ENCODE measurements at regions not wholly inside any gene's neighbourhood (a gene's known extent, or its start where the extent isn't known, plus 50 kb on each side); places are given as distances from the start of the nearest gene placed in this dataset.
"Not testable (repeated sequence)": the region's sequence is repeated elsewhere in the genome, so short reads cannot be mapped to it uniquely, and the experiment has no call there.

DNA sequence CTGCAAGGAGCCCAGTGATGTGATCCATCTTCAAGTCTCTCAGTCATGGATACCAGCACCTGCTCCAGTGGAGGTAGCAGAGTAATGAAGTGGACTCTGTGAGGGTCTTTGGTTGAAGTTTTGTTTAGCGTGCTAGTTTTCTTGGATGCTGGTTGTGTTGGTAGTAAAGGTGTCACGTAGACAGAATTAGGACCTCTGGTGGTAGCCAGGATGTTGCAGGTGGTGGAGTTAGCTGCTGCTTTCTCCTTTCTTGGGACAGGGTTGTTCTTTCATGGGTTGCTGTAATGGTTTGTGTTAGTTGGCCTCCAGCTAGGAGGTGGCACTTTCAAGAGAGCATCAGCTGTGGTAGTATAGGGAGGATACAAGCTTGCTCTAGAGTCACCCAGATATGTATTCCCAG is 125.2 kb downstream of the ANXA2 start:
- no peak for DNase-seq

DNA sequence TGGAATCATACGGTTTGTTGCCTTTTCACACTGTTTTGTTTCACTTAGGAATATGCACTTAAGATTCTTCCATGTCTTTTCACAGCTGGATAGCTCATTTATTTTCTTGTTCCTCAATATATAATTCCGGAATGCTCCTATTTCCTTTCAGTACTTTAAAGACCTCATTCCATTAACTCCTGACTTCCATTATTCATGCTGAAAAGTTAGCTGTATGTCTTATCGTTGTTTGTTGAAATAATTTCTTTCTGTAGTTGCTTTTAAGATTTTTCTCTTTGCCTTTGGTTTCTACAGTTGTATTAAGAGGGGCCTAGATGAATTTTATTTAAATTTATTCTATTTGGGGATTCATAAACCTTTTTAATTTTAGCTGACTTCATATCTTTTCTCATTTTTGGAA is 122.2 kb downstream of the ANXA2 start:
- no peak for DNase-seq

DNA sequence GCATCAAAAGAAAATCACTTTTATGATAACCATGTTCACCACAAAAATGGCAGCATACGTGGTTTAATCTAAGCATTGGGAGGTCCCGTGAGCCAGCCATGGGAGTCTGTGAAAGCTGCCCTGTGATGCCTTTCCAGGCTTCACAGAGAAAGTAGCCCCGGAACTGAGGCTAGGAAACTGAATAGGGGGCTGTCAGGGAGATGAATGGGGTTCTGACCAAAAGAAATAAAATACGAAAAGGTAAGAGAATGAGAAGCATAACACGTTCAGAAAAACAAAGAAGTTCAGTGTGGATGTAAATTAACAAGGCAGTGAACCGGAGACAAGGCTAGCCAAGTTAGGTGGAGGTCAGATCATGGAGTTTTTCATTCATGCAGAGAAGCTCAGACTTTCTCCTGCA is 118.9 kb downstream of the ANXA2 start:
- no peak for DNase-seq

DNA sequence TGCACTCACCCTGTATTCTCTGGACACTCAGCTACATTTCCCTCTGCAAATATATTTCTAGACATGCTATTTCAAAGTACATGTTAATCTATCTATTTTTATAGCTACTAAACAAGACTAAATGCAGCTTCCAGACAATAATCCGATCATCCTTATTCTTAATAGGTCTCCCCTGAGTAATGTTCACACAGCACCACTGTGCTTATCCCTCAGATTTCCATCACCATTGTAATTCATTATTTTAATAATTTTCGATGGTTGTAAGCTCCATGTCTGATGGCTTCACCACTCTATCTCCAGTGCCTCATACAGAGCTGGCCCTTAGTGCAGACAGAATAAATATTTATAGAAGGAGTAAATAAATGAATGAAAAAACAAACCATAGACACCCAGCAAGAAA is 117.5 kb downstream of the ANXA2 start:
- DNase-seq: no peak

DNA sequence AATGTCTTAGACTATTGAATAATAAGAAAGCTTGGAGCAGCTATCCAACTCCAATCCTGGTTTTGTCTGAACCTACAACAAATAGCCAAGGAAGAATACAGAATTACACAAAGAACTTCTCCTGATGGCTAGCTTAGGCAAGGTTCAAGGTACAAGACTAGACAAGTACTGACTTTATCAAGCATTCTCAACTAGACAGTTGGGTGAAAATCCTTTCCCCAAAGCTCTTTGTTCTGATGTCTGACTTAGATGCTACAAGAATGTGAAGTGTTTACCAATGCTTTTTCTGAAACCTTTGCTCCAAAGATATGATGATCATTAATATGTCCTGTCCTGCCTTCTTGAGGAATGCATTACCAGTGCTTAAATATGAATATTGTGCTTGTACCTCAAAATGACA is 113.8 kb downstream of the ANXA2 start:
- DNase-seq: no peak

DNA sequence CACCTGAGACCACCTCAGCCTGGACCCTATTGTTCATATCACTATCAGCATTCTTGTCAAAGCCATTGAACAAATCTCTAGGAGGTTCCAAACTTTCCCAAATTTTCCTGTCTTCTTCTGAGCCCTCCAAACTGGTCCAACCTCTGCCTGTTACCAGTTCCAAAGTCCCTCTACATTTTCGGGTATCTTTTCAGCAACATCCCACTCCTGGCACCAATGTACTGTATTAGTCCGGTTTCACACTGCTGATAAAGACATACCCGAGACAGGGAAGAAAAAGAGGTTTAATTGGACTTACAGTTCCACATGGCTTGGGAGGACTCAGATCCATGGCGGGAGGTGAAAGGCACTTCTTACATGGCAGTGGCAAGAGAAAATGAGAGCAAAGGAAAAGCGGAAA is 101.9 kb downstream of the ANXA2 start:
- not testable (repeated sequence) for DNase-seq

DNA sequence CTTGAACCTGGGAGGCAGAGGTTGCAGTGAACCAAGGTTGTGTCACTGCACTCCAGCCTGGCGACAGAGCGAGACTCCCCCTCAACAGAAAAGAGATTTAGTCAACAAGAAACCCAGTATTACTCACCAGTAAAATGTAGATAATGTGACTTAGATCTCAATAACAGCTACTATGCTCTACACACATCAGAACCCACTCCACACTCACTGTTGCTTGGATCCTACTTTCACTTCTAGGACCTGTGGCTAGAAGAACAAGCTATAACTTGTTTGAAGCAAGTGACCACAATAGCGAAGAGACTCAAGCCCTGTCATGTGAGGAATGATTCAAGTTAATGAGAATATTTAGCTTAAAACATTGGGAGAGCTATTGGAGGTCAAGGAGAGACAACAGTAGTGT is 100.7 kb downstream of the ANXA2 start:
- DNase-seq: no peak

Data from activated effector memory CD4-positive, alpha-beta T cell treated with anti-CD3 and anti-CD28 coated beads, Interleukin-2, amount 50 U/mL, for 16 hours (primary cell).